PC-3 (cell line): ENCODE measurements at regions not wholly inside any gene's neighbourhood (a gene's known extent, or its start where the extent isn't known, plus 50 kb on each side); places are given as distances from the start of the nearest gene placed in this dataset.

Source experiments
- ATAC-seq: fragments of 200-7000 bp; cut with Tn5 transposase; 2 replicates; pipeline ENCODE4 v1.9.1; 2020; ENCODE audit warnings: mild to moderate bottlenecking, moderate library complexity
- BruUV-seq: library from RNA; stranded (reverse); fragments of 400-500 nt; replicated peaks from 2 replicates; lab custom pipeline; 2021; lab: Mats Ljungman, UMichigan
- CTCF ChIA-PET: fragments of 300-600 bp; sonication (Branson Sonifier 250); formaldehyde crosslinking; loops from one replicate; lab custom pipeline; 2022; ENCODE audit warnings: antibody characterized with exemption; lab: Charles Lee
- POLR2A ChIA-PET: fragments of 300-600 bp; sonication (Branson Sonifier 250); formaldehyde crosslinking; loops from one replicate; lab custom pipeline; 2022; ENCODE audit warnings: antibody characterized with exemption; ENCODE audit not compliant: unreplicated experiment; lab: Charles Lee
- DNase-seq: peaks from one replicate; pipeline ENCODE4 v3.0.0-alpha.2; 2015
- H2AFZ ChIP-seq: fragments of 300-600 bp; sonication (generic); 2 replicates; pipeline ENCODE4 v1.6.0; 2016; ENCODE audit warnings: antibody characterized with exemption, low read length
- H3F3A ChIP-seq: fragments of 300-600 bp; sonication (generic); one replicate; pipeline ENCODE4 v1.6.0; 2017; ENCODE audit warnings: antibody characterized with exemption, low read length, control low read depth, mild to moderate bottlenecking; ENCODE audit not compliant: unreplicated experiment
- H3K27ac ChIP-seq: fragments of 300-600 bp; sonication (generic); 2 replicates; pipeline ENCODE4 v1.5.1; 2016; ENCODE audit warnings: mild to moderate bottlenecking, low read length
- H3K27me3 ChIP-seq: fragments of 300-600 bp; sonication (generic); 2 replicates; pipeline ENCODE4 v1.6.1; 2016; ENCODE audit warnings: low read length, mixed read lengths
- H3K36me3 ChIP-seq: fragments of 300-600 bp; sonication (generic); 2 replicates; pipeline ENCODE4 v1.6.1; 2016; ENCODE audit warnings: low read depth, mixed run types, low read length, mixed read lengths
- H3K4me1 ChIP-seq: fragments of 300-600 bp; sonication (generic); 2 replicates; pipeline ENCODE4 v1.5.1; 2016; ENCODE audit warnings: low read length; ENCODE audit not compliant: insufficient read depth
- H3K4me2 ChIP-seq: fragments of 300-600 bp; sonication (generic); 2 replicates; pipeline ENCODE4 v1.6.0; 2016; ENCODE audit warnings: low read length
- H3K4me3 ChIP-seq: fragments of 300-600 bp; sonication (generic); 2 replicates; pipeline ENCODE4 v1.5.1; 2016; ENCODE audit warnings: mild to moderate bottlenecking, low read length, mixed read lengths
- H3K79me2 ChIP-seq: fragments of 300-600 bp; sonication (generic); 2 replicates; pipeline ENCODE4 v1.6.1; 2017; ENCODE audit warnings: low read length, mixed read lengths
- H3K9ac ChIP-seq: fragments of 300-600 bp; sonication (generic); 2 replicates; pipeline ENCODE4 v1.6.0; 2016; ENCODE audit warnings: mild to moderate bottlenecking, low read length
- H3K9me2 ChIP-seq: fragments of 300-600 bp; sonication (generic); replicated peaks from 2 replicates; pipeline ENCODE4 v1.6.1; 2016; ENCODE audit warnings: mixed run types, low read length, mixed read lengths
- H3K9me3 ChIP-seq: fragments of 300-600 bp; sonication (generic); 2 replicates; pipeline ENCODE4 v1.6.1; 2016; ENCODE audit warnings: low read length, mixed read lengths
- H4K20me1 ChIP-seq: fragments of 300-600 bp; sonication (generic); 2 replicates; pipeline ENCODE4 v1.6.1; 2016; ENCODE audit warnings: low read length, mixed read lengths
- CTCF ChIP-seq: fragments of 300-600 bp; sonication (generic); conservative IDR thresholded peaks from 2 replicates; pipeline ENCODE4 v1.5.1; 2017; ENCODE audit warnings: antibody characterized with exemption, low read depth, mild to moderate bottlenecking, low read length
- EZH2 ChIP-seq: fragments of 300-600 bp; sonication (generic); IDR thresholded peaks from one replicate; pipeline ENCODE4 v1.6.1; 2017; ENCODE audit warnings: antibody characterized with exemption, mild to moderate bottlenecking, low read length; ENCODE audit not compliant: unreplicated experiment
- EZH2phosphoT487 ChIP-seq: fragments of 300-600 bp; sonication (generic); IDR thresholded peaks from 2 replicates; pipeline ENCODE4 v1.6.1; 2018; ENCODE audit warnings: mild to moderate bottlenecking, antibody characterized with exemption, low read length, borderline replicate concordance
- intact Hi-C: fragments of 100-400 bp; cut with micrococcal nuclease; formaldehyde crosslinking; loops from 2 replicates; pipeline ENCODE4 v1.9.0; 2023

- Histone ChIP-seq H3K9me3 (no peaks in the 10 kb centered on the region), H3K9ac (no peak overlapping the region), H3K4me3 (no peak overlapping the region), H3K9me2 (no peaks in the 10 kb centered on the region), H2AFZ (no peak overlapping the region), H3K27me3 (no peaks in the 10 kb centered on the region), H3F3A (no peaks in the 10 kb centered on the region), H3K4me2 (no peak overlapping the region), H3K79me2 (no peaks in the 10 kb centered on the region), H3K36me3 (no peaks in the 10 kb centered on the region), H3K4me1 (peaks cover 9% of the 10 kb centered on the region; the same call in 1 of the 2 replicates), H4K20me1 (no peaks in the 10 kb centered on the region), H3K27ac (peak overlapping the region; percentile 33)
- intact Hi-C loops = no loop called here
- CTCF ChIA-PET = no interaction called here
- ATAC-seq (no peak; the same call in 1 of the 2 replicates), DNase-seq (no peak)
- TF ChIP-seq EZH2 (no peak), CTCF (no peak), EZH2phosphoT487 (no peak)
- POLR2A ChIA-PET = no interaction called here
- no TSS peak for BruUV-seq
These were observed 259.1 kb upstream of the CEP162 start for GRCh38 chr6:84486526-84486925.

DNA sequence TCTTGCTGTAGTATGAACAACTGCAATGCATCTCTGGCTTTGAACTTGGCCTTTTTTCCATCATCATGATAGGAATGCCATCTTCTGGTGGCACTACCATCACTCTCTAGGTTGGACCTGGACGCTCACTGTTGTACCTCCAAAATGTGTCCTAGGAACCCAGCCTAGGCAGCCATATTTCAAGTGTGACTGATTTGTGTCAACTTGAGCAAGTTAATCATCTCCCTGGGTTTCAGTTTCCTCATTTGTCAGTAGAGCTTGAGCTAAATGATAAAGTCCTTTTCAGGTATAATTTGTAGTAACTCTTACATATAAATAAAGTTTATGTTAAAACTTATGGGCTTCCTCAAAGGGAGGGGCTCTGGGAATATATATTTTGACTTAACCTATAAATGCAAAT lies 241.7 kb upstream of the CEP162 start:
- Histone ChIP-seq H2AFZ (no peak overlapping the region), H3K4me1 (peaks cover 30% of the 10 kb centered on the region), H4K20me1 (0 out of 2 replicates have a peak, but pooled peaks cover 3% of the 10 kb centered on the region), H3K9me2 (no peaks in the 10 kb centered on the region), H3F3A (peaks cover 10% of the 10 kb centered on the region), H3K27me3 (no peaks in the 10 kb centered on the region), H3K9ac (no peak overlapping the region), H3K4me3 (no peak overlapping the region), H3K4me2 (no peak overlapping the region), H3K36me3 (no peaks in the 10 kb centered on the region), H3K79me2 (no peaks in the 10 kb centered on the region), H3K9me3 (no peaks in the 10 kb centered on the region), H3K27ac (no peak overlapping the region)
- BruUV-seq = no TSS peak
- DNase-seq (no peak), ATAC-seq (no peak)
- TF ChIP-seq EZH2phosphoT487 (no peak), CTCF (no peak), EZH2 (no peak)
- intact Hi-C loops = no loop called here
- ChIA-PET POLR2A (no interaction called here), CTCF (no interaction called here)

DNA sequence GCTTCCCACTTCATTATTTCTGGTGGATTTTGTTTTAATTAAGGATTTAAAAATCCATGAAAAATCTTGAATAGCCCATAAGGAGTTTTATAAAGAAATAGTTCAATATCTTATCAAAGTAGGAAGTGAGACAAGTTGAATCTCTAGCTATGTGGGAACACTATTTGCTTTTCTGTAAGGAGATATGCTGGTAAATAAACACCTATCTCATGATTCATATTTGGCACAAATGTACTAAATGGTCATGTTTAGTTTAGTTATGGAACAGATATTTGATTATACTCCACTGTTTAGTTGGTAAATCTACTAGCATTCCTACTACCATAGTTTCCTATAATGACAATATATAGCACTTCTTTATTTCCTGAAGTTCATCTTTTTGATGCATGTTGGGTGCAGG lies 239.9 kb upstream of the CEP162 start:
- BruUV-seq = no TSS peak
- H3K9ac ChIP-seq = peak overlapping the region; percentile 46; the same call in 1 of the 2 replicates
- intact Hi-C loops = no loop called here
- 0 out of 2 replicates have a peak, but pooled peaks cover 3% of the 10 kb centered on the region for H4K20me1 ChIP-seq
- ChIA-PET CTCF (interaction anchor here (0.5 to 0.7 kb wide), 2 partner anchors 39 to 219 kb away, joined by 3 read pairs; no protein-coding TSS in a partner anchor), POLR2A (interaction anchor here (0.5 kb wide), 1 partner anchor 159 kb away, joined by 4 read pairs; no protein-coding TSS in a partner anchor)
- ATAC-seq (peak; percentile 78), DNase-seq (peak; percentile 77)
- no peaks in the 10 kb centered on the region for H3K27me3 ChIP-seq
- H3F3A ChIP-seq = peaks cover 10% of the 10 kb centered on the region
- H3K9me2 ChIP-seq = no peaks in the 10 kb centered on the region
- H3K4me3 ChIP-seq = peak overlapping the region; percentile 39; the same call in 1 of the 2 replicates
- no peaks in the 10 kb centered on the region for H3K9me3 ChIP-seq
- H3K36me3 ChIP-seq = no peaks in the 10 kb centered on the region
- TF ChIP-seq CTCF (no peak), EZH2 (no peak), EZH2phosphoT487 (no peak)
- no peak overlapping the region for H2AFZ ChIP-seq
- H3K27ac ChIP-seq = peak overlapping the region; percentile 90
- no peaks in the 10 kb centered on the region for H3K79me2 ChIP-seq
- H3K4me2 ChIP-seq = peak overlapping the region; percentile 73
- peaks cover 34% of the 10 kb centered on the region for H3K4me1 ChIP-seq
